Transverse colon (tissue), 4 donors: ENCODE measurements at regions not wholly inside any gene's neighbourhood (a gene's known extent, or its start where the extent isn't known, plus 50 kb on each side); places are given as distances from the start of the nearest gene placed in this dataset.

Experiments
- DNase-seq: peaks from one replicate; pipeline ENCODE4 v3.0.0-alpha.2; 2019
- H3K27ac ChIP-seq, 4 donors: fragments of 200-600 bp; sonication (generic); 2 replicates each; pipeline ENCODE4 v1.5.1; 2016 to 2018; ENCODE audit warnings: inconsistent platforms in 4 of 4
- H3K27me3 ChIP-seq: fragments of 200-600 bp; sonication (generic); 2 replicates; pipeline ENCODE4 v1.5.1; 2017; ENCODE audit warnings: inconsistent platforms
- H3K36me3 ChIP-seq, 4 donors: fragments of 200-600 bp; sonication (generic); 2 replicates each; pipeline ENCODE4 v1.5.1; 2017 to 2019; ENCODE audit warnings: inconsistent platforms in 4 of 4
- H3K4me1 ChIP-seq, 4 donors: fragments of 200-600 bp; sonication (generic); 2 replicates each; pipeline ENCODE4 v1.5.1; 2017 to 2020; ENCODE audit warnings: inconsistent platforms in 4 of 4
- H3K4me3 ChIP-seq, 4 donors: fragments of 200-600 bp; sonication (generic); 1 replicate in 1 of 4; 2 replicates in 3 of 4; pipeline versions ENCODE4 v1.5.1 to v1.6.1; 2017 to 2019; ENCODE audit warnings: inconsistent platforms in 4 of 4
- H3K9me3 ChIP-seq, 2 donors: fragments of 200-600 bp; sonication (generic); 2 replicates each; pipeline ENCODE4 v1.5.1; 2017 to 2019; ENCODE audit warnings: inconsistent platforms in 2 of 2
- CTCF ChIP-seq, 5 experiments: fragments of 200-600 bp in 3 of 5; fragments of 450-650 bp in 2 of 5; sonication (generic) in 3 of 5; IDR thresholded peaks; 1 replicate in 2 of 5; 2 replicates in 3 of 5; pipeline ENCODE4 v1.5.1; 2016 to 2017; ENCODE audit warnings: antibody characterized with exemption in 5 of 5, inconsistent platforms in 3 of 5, mild to moderate bottlenecking in 2 of 5, moderate library complexity in 1 of 5
- EP300 ChIP-seq: sonication (generic); formaldehyde crosslinking; IDR thresholded peaks from one replicate; pipeline ENCODE4 v1.6.1; 2017; ENCODE audit warnings: antibody characterized with exemption, low read depth
- POLR2A ChIP-seq: fragments of 450-650 bp; IDR thresholded peaks from one replicate; pipeline ENCODE4 v1.6.1; 2016; ENCODE audit warnings: antibody characterized with exemption, mild to moderate bottlenecking, moderate library complexity
- POLR2AphosphoS5 ChIP-seq, 3 donors: sonication (generic); formaldehyde crosslinking; IDR thresholded peaks; one replicate each; pipeline ENCODE4 v1.6.1; 2016; ENCODE audit warnings: antibody characterized with exemption in 3 of 3
- WGBS, 2 donors: methylation state at CpG; one replicate each; pipeline ENCODE4 v1.1.5; 2018; ENCODE audit warnings: low coverage in 1 of 2; 5-methylcytosine and 5-hydroxymethylcytosine counted together
- in situ Hi-C, 4 donors: fragments of 200-750 bp; cut with MboI; loops; one replicate each; pipeline versions ENCODE4 v1.15.0 to v1.15.1; 2017; ENCODE audit warnings: low sequenced_read_pairs in 3 of 4, low pct_ligation_motif_present in 1 of 4, low pct_unique_long_range_greater_than_20kb in 1 of 4
- intact Hi-C: fragments of 100-400 bp; cut with DNase I; formaldehyde crosslinking; loops from one replicate; pipeline ENCODE4 v1.15.1; 2023; ENCODE audit warnings: low total_unique reads

GRCh38 chr2:216934151-216934550, 74.3 kb upstream of the TNP1 start:
- intact Hi-C loops = loop anchor here (5.0 kb wide), 1 partner anchor 1793 kb away; no protein-coding TSS in a partner anchor

GRCh38 chr2:216932863-216933548, 73.1 kb upstream of the TNP1 start:
- H3K4me3 ChIP-seq = no peak overlapping the region
- no peaks in the 10 kb centered on the region for H3K4me1 ChIP-seq
- in situ Hi-C loops = no loop called here
- TF ChIP-seq POLR2AphosphoS5 (IDR thresholded peaks at IDR 0.05) (no peak), POLR2A (no peak), EP300 (no peak), CTCF (IDR thresholded peaks at IDR 0.05) (no peak)
- DNase-seq = no peak
- no peaks in the 10 kb centered on the region for H3K27me3 ChIP-seq
- no peaks in the 10 kb centered on the region for H3K9me3 ChIP-seq
- intact Hi-C loops = loop anchor here (5.0 kb wide), 1 partner anchor 1794 kb away; no protein-coding TSS in a partner anchor
- no peak overlapping the region for H3K27ac ChIP-seq
- H3K36me3 ChIP-seq = no peaks in the 10 kb centered on the region
- WGBS, 2 donors = 81 to 100% methylated on average over 2 to 12 of the region's 12 CpGs

More at GRCh38 chr2:216934151-216934550, 74.3 kb upstream of the TNP1 start:
- in situ Hi-C loops = no loop called here
- 58 to 63% methylated on average over 2 to 7 of the region's 7 CpGs for WGBS, 2 donors
- H3K27me3 ChIP-seq = no peaks in the 10 kb centered on the region
- DNase-seq = no peak
- H3K4me3 ChIP-seq = no peak overlapping the region
- H3K36me3 ChIP-seq = no peaks in the 10 kb centered on the region
- H3K4me1 ChIP-seq = no peaks in the 10 kb centered on the region
- H3K9me3 ChIP-seq = no peaks in the 10 kb centered on the region
- no peak overlapping the region for H3K27ac ChIP-seq
- TF ChIP-seq CTCF (IDR thresholded peaks at IDR 0.05) = no peak

GRCh38 chr2:216932113-216932862, 72.4 kb upstream of the TNP1 start:
- no peak overlapping the region for H3K4me3 ChIP-seq

More at GRCh38 chr2:216932113-216932862, 72.4 kb upstream of the TNP1 start:
- intact Hi-C loops (loop anchor here (5.0 kb wide), 1 partner anchor 1795 kb away; no protein-coding TSS in a partner anchor), in situ Hi-C loops (no loop called here)
- no peak for TF ChIP-seq EP300
- no peak for TF ChIP-seq POLR2A
- no peak for TF ChIP-seq POLR2AphosphoS5 (IDR thresholded peaks at IDR 0.05)
- TF ChIP-seq CTCF (IDR thresholded peaks at IDR 0.05) = no peak
- H3K36me3 ChIP-seq = no peaks in the 10 kb centered on the region
- no peaks in the 10 kb centered on the region for H3K9me3 ChIP-seq
- no peaks in the 10 kb centered on the region for H3K4me1 ChIP-seq
- H3K27ac ChIP-seq = no peak overlapping the region
- WGBS, 2 donors = 89% methylated on average over 2 of the region's 2 CpGs; no CpG with 5 or more reads in 1 of the 2 donors
- H3K27me3 ChIP-seq = no peaks in the 10 kb centered on the region
- no peak for DNase-seq
